Activated CD8-positive, alpha-beta T cell treated with anti-CD3 and anti-CD28 coated beads, Interleukin-2, amount 10 ng/mL, durations not matched to agents 7 days and 5 days (primary cell): ENCODE measurements at regions not wholly inside any gene's neighbourhood (a gene's known extent, or its start where the extent isn't known, plus 50 kb on each side); places are given as distances from the start of the nearest gene placed in this dataset.

Experiments
- ATAC-seq: fragments of 150-1000 bp; cut with Tn5 transposase; one replicate; pipeline ENCODE4 v1.10.0; 2021; ENCODE audit warnings: moderate library complexity
- CTCF ChIA-PET: fragments of 350-600 bp; sonication (Branson Sonifier 250); formaldehyde crosslinking; loops from one replicate; lab custom pipeline; 2021; ENCODE audit warnings: antibody characterized with exemption; lab: Charles Lee
- POLR2A ChIA-PET: fragments of 350-600 bp; sonication (Branson Sonifier 250); formaldehyde crosslinking; loops from one replicate; lab custom pipeline; 2021; ENCODE audit warnings: antibody characterized with exemption; lab: Charles Lee
- DNase-seq: peaks from one replicate; pipeline ENCODE4 v3.0.0-alpha.2; 2020
- H3K27ac Mint-ChIP-seq: one replicate; pipeline ENCODE4 v1.8.0; 2021; ENCODE audit warnings: mild to moderate bottlenecking, mixed read lengths
- H3K27me3 Mint-ChIP-seq: one replicate; pipeline ENCODE4 v1.8.0; 2021; ENCODE audit warnings: low read depth, mixed read lengths
- H3K36me3 Mint-ChIP-seq: one replicate; pipeline ENCODE4 v1.8.0; 2021; ENCODE audit warnings: low read depth, mixed read lengths
- H3K4me1 Mint-ChIP-seq: one replicate; pipeline ENCODE4 v1.8.0; 2021; ENCODE audit warnings: low read depth, mixed read lengths
- H3K4me3 Mint-ChIP-seq: one replicate; pipeline ENCODE4 v1.8.0; 2021; ENCODE audit warnings: mild to moderate bottlenecking, mixed read lengths
- H3K9me3 Mint-ChIP-seq: one replicate; pipeline ENCODE4 v1.8.0; 2022; ENCODE audit warnings: mixed read lengths; ENCODE audit not compliant: insufficient read depth

DNA sequence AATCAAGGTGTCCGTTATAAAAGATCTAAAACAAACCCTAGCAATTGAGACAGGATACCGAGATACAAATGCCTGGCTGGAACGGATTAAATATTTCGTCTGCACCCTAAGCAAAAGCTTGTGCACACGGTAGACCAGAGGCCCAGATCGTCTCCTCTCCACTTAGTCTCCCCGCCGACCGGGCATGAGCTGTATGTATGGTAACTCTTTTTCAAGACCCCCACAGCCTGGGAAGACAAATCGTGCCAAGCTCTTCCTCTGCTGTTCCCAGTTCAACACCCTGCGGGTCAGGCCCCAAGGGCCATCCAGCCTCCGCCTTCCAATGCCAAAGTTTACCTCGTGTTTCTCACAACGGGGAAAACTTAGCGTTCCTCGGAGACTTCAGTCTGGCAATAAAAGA, 285.7 kb upstream of the GALNT17 start:
- CTCF ChIA-PET, result no interaction called here
- no peak for ATAC-seq
- POLR2A ChIA-PET, result no interaction called here

DNA sequence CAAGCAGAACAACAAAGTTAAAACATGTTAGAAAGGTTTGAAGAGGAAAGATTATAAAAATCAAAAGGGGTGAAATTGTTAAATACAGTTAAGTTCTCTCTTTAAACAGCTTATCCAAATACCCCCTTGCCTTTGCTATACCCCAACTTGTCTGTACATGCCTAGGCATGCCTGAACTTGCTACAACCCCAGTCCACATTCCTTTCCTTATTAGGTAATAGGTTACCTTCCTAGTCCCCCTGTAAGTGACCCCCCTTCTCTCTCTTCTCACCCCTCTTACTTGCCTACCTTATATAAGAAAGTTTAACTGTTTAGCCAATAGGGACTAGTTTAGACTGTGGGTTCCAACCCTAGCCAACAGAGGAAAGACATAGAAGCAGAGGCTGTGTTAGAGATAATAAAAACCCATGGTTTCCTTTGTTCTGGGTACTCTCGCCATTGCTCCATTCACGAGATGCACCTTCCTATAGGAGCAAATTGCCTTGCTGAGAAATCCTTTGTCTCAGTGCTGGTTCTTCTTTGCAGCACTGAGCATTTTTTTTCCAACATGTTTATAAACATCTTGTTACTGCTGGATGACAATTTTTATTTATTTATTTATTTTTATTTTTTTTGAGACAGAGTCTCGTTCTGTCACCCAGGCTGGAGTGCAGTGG, 282.2 kb upstream of the GALNT17 start:
- no peak overlapping the region for H3K27ac Mint-ChIP-seq
- peaks cover 19% of the 10 kb centered on the region for H3K9me3 Mint-ChIP-seq
- no peaks in the 10 kb centered on the region for H3K4me1 Mint-ChIP-seq
- no peak overlapping the region for H3K4me3 Mint-ChIP-seq
- DNase-seq (no peak), ATAC-seq (no peak)
- H3K36me3 Mint-ChIP-seq, result peaks cover 5% of the 10 kb centered on the region
- ChIA-PET CTCF (no interaction called here), POLR2A (no interaction called here)
- no peaks in the 10 kb centered on the region for H3K27me3 Mint-ChIP-seq

More for the DNA sequence above, 285.7 kb upstream of the GALNT17 start:
- peaks cover 5% of the 10 kb centered on the region for H3K36me3 Mint-ChIP-seq
- H3K27ac Mint-ChIP-seq, result no peak overlapping the region
- H3K27me3 Mint-ChIP-seq, result no peaks in the 10 kb centered on the region
- DNase-seq, result no peak
- no peak overlapping the region for H3K4me3 Mint-ChIP-seq
- no peaks in the 10 kb centered on the region for H3K4me1 Mint-ChIP-seq
- peaks cover 23% of the 10 kb centered on the region for H3K9me3 Mint-ChIP-seq

DNA sequence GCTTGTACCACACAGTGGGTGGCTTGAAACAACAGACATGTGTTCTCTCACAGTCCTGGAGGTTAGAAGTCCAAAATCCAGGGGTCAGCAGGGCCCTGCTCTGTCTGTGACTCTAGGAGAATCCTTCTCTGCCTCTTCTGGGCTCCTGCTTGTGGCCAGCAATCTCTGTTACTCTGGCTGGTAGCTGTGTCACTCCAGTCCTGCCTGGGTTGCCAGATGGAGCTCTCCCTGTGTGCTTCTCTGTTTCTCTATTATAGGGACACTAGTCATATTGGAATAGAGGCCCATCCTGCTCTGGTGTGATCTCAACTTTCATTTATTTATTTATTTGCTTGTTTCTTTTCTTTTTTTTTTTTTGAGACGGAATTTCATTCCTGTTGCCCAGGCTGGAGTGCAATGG, 276.6 kb upstream of the GALNT17 start:
- no peaks in the 10 kb centered on the region for H3K27me3 Mint-ChIP-seq
- no peaks in the 10 kb centered on the region for H3K4me1 Mint-ChIP-seq
- ChIA-PET CTCF (no interaction called here), POLR2A (interaction anchor here (0.8 kb wide), 1 partner anchor 878 kb away, joined by 3 read pairs; no protein-coding TSS in a partner anchor)
- H3K36me3 Mint-ChIP-seq, result no peaks in the 10 kb centered on the region
- ATAC-seq (no peak), DNase-seq (no peak)
- no peaks in the 10 kb centered on the region for H3K9me3 Mint-ChIP-seq
- H3K27ac Mint-ChIP-seq, result no peak overlapping the region
- H3K4me3 Mint-ChIP-seq, result no peak overlapping the region

DNA sequence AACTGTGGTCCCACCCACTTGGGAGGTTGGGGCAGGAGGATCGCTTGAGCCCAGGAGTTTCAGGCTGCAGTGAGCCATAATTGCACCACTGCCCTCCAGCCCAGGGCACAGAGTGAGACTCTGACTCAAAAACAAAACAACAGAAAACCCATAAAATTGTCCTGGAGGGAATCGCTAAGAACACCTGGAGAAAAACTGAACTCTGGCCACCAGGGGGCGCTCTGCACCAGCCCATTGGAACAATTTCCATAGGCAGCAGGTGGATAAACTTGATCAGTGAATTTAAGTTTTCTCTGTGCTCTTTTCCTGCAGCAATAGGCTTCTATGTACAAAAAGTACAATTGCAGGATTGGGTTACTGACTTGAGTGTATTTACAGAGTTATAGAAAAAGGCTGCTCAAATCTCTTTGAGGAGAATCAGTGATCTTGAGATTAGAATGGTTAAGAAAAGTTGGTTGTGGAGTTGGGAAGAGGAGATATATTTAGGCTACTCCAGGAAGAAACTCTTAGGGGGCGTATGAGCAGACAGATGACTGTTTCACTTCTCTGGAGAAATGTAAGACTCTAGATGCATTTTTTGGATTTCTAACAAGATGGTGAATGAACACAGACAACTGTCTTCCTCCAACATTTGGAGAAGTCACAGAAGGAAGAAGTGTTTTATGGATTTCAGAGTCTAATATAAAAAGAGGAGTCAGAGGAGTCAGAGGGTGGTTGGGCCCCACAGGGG, 274.9 kb upstream of the GALNT17 start:
- Mint-ChIP-seq H3K9me3 (no peaks in the 10 kb centered on the region), H3K4me3 (no peak overlapping the region), H3K27me3 (no peaks in the 10 kb centered on the region)

DNA sequence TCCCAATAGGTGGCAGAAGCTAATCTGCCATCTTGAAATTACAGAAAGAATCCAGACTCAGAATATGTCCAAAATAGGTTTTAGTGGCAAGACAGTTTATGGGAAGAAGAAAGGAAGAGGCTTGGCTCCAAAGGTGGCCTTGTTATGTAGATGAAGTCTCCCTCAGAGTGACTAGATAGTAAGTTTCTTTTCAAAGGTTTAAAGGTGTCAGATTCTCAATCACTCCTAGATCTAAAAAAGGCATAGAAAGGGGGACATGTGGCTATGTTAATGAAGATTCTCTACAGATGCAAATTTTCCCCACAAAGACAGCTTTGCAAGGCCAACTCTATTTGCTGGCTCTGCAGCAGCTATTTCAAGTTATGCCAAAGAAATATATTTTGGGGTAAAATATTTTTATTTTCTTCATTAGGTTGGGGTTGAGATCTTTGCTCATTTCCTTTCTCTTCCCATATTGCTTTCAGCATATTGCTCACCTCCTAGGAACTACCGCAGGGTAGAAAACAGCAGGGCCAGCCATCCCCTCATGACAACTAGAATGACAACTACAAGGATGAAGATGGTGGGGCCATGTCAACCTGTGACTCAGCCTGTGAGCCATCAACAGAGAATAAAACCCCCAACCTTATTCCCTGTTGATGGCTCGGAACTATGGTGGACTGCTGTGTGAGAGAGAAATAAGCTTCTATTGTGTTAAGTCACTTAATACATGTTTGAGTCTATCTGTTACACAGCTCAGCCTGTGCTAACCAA, 274.0 kb upstream of the GALNT17 start:
- Mint-ChIP-seq H3K27me3 (no peaks in the 10 kb centered on the region), H3K4me3 (no peak overlapping the region), H3K36me3 (no peaks in the 10 kb centered on the region), H3K27ac (no peak overlapping the region), H3K4me1 (no peaks in the 10 kb centered on the region), H3K9me3 (peaks cover 4% of the 10 kb centered on the region)
- ATAC-seq, result no peak
- ChIA-PET POLR2A (no interaction called here), CTCF (interaction anchor here (0.9 to 1.3 kb wide), 2 partner anchors 29 to 878 kb away, joined by 3 read pairs; no protein-coding TSS in a partner anchor)
- DNase-seq, result no peak

More for the DNA sequence above, 274.9 kb upstream of the GALNT17 start:
- Mint-ChIP-seq H3K27ac (no peak overlapping the region), H3K36me3 (no peaks in the 10 kb centered on the region), H3K4me1 (no peaks in the 10 kb centered on the region)
- POLR2A ChIA-PET, result no interaction called here
- ATAC-seq (no peak), DNase-seq (peak; percentile 68)
- CTCF ChIA-PET, result interaction anchor here (0.9 to 1.0 kb wide), 2 partner anchors 876 to 881 kb away, joined by 3 read pairs; no protein-coding TSS in a partner anchor

DNA sequence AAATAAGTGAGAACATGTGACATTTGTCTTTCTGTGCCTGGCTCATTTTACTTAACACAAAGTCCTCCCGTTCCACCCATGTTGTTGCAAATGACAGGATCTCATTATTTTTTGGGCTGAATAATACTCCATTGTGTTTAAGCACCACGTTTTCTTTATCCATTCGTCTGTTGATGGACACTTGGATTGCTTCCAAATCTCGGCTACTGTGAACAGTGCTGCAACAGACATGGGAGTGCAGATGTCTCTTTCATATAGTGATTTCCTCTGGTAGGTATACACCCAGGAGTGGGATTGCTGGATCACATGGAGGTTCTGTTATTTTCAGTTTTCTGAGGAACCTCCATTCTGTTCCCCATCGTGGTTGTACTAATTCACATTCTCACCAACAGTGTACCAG, 264.4 kb upstream of the GALNT17 start:
- no peak overlapping the region for H3K4me3 Mint-ChIP-seq
- CTCF ChIA-PET, result no interaction called here
- H3K27me3 Mint-ChIP-seq, result no peaks in the 10 kb centered on the region
- H3K27ac Mint-ChIP-seq, result no peak overlapping the region
- peaks cover 10% of the 10 kb centered on the region for H3K9me3 Mint-ChIP-seq
- H3K36me3 Mint-ChIP-seq, result no peaks in the 10 kb centered on the region
- DNase-seq (no peak), ATAC-seq (no peak)
- H3K4me1 Mint-ChIP-seq, result no peaks in the 10 kb centered on the region
- POLR2A ChIA-PET, result no interaction called here

DNA sequence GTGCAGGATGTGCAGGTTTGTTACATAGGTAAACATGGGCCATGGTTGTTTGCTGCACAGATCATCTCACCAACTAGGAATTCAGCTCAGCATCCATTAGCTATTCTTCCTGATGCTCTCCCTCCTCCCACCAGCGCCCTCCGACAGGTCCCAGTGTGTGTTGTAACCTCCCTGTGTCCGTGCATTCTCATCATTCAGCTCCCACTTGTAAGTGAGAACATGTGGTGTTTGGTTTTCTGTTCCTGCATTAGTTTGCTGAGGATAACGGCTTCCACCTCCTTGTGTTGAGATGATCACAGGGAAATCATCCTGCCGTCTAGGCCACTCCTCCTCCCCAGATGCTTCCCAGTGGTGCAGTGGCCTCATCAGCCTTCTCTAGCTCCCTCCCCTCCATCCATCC, 261.6 kb upstream of the GALNT17 start:
- ATAC-seq (no peak), DNase-seq (no peak)
- Mint-ChIP-seq H3K36me3 (no peaks in the 10 kb centered on the region), H3K27me3 (no peaks in the 10 kb centered on the region), H3K27ac (no peak overlapping the region), H3K9me3 (peaks cover 8% of the 10 kb centered on the region), H3K4me1 (no peaks in the 10 kb centered on the region), H3K4me3 (no peak overlapping the region)
- POLR2A ChIA-PET, result no interaction called here
- CTCF ChIA-PET, result no interaction called here

DNA sequence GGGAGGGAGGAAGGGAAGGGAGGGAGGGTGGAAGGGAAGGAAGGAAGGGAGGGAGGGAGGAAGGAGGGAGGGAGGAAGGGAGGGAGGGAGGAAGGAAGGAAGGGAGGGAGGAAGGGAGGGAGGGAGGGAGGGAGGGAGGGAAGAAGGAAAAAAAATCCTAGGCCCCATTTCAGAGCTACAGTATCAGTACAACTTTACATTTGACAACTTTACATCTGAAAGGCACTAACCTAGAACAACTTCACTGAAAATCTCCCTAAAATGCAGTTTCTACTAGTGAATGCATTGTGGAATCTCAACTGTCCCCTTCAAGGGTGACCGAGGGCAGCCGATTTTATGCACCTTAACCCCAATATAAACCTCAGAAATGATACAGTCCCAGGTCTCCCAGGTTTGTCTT, 259.8 kb upstream of the GALNT17 start:
- POLR2A ChIA-PET, result no interaction called here
- no peak for DNase-seq
- ATAC-seq, result no peak
- Mint-ChIP-seq H3K4me3 (no peak overlapping the region), H3K27ac (no peak overlapping the region), H3K27me3 (no peaks in the 10 kb centered on the region), H3K9me3 (peaks cover 13% of the 10 kb centered on the region), H3K36me3 (no peaks in the 10 kb centered on the region), H3K4me1 (no peaks in the 10 kb centered on the region)
- CTCF ChIA-PET, result no interaction called here

DNA sequence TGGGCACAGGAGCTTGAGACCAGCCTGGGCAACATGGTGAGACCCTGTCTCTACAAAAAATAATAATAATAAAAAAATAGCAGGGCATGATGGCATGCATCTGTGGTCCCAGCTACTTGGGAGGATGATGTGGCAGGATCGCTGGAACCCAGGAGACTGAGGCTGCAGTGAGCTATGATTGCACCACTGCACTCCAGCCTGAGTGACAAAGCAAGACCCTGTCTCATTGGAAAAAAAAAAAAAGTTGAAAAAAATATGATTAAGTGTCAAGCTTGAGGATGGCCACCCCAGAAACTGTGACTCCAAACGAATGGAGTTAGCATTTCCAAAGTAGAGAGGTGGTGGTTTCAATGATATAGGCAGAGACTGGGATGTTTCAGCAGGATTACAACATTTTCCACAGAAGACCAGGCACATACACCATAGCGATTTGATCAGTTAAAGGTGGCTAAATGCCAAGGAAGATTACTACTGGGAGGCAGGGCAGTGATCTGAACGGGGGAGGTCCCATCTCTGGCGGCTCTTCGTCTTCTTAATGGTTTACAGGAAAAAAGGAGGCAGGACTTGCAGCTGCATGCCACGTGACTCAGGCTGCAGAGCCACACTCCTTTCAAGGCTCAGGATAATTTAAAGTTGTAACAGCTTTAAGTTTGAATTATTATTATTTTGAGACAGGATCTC, 250.6 kb upstream of the GALNT17 start:
- Mint-ChIP-seq H3K4me3 (no peak overlapping the region), H3K9me3 (peaks cover 17% of the 10 kb centered on the region), H3K36me3 (no peaks in the 10 kb centered on the region), H3K27me3 (no peaks in the 10 kb centered on the region), H3K4me1 (no peaks in the 10 kb centered on the region), H3K27ac (no peak overlapping the region)
- ChIA-PET CTCF (no interaction called here), POLR2A (no interaction called here)
- ATAC-seq, result no peak
- no peak for DNase-seq

DNA sequence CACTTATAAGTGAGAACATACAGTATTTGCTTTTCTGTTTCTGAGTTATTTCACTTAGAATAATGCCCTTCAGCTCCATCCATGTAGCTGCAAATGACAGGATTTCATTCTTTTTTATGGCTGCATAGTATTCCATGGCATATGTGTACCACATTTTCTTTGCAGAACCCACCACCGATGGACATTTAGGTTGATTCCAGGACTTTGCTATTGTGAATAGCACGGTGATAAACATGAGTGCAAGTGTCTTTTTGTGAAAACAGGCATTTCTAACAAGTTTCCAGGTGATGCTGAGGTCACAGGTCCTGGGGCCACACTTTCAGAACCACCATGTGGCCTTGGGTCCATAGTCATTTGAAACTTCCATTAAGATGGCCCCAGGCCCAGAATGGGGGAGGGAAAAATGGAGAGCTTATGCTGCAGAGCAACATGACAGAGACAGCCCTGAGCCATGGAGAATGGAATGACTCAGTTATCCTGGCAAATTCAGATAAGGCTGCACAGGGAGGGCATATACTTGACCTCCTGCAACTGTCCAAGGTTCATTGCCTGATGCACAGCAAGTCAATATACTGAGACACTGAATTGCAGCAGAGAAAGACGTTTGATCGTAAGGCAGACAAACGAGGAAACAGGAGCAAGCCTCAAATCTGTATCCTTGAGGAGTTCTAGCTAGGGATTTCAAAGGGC, 248.0 kb upstream of the GALNT17 start:
- DNase-seq (no peak), ATAC-seq (no peak)
- ChIA-PET CTCF (no interaction called here), POLR2A (no interaction called here)
- Mint-ChIP-seq H3K36me3 (no peaks in the 10 kb centered on the region), H3K9me3 (peaks cover 11% of the 10 kb centered on the region), H3K4me1 (no peaks in the 10 kb centered on the region), H3K4me3 (no peak overlapping the region), H3K27ac (no peak overlapping the region), H3K27me3 (no peaks in the 10 kb centered on the region)

DNA sequence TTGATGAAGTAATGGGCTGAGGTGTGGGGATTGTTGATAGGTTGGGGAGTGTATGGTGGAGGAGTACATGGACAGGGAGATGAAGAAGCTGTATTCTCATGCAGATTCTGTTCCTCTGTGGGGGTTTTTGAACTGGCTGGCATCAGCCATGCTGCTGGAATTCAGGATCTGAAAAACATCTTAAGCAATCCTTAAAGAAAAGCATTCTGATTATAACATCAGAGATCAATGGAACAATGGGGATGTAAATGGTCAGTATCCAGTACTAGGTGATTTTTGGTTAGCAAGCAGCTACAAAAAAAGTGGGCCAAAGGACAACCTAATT, 247.5 kb upstream of the GALNT17 start:
- no peak for ATAC-seq
- CTCF ChIA-PET, result no interaction called here
- H3K9me3 Mint-ChIP-seq, result peaks cover 11% of the 10 kb centered on the region

More for the DNA sequence above, 247.5 kb upstream of the GALNT17 start:
- no peak for DNase-seq
- Mint-ChIP-seq H3K27me3 (no peaks in the 10 kb centered on the region), H3K4me3 (no peak overlapping the region), H3K27ac (no peak overlapping the region), H3K36me3 (no peaks in the 10 kb centered on the region), H3K4me1 (no peaks in the 10 kb centered on the region)
- POLR2A ChIA-PET, result no interaction called here
